GM19035 (cell line): ENCODE measurements at regions not wholly inside any gene's neighbourhood (a gene's known extent, or its start where the extent isn't known, plus 50 kb on each side); places are given as distances from the start of the nearest gene placed in this dataset.
"Not testable (repeated sequence)": the region's sequence is repeated elsewhere in the genome, so short reads cannot be mapped to it uniquely, and the experiment has no call there.

ENCODE experiments used
- ATAC-seq: cut with Tn5 transposase; IDR thresholded peaks from one replicate; pipeline ENCODE4 v1.9.1; 2021; ENCODE audit not compliant: unreplicated experiment

DNA sequence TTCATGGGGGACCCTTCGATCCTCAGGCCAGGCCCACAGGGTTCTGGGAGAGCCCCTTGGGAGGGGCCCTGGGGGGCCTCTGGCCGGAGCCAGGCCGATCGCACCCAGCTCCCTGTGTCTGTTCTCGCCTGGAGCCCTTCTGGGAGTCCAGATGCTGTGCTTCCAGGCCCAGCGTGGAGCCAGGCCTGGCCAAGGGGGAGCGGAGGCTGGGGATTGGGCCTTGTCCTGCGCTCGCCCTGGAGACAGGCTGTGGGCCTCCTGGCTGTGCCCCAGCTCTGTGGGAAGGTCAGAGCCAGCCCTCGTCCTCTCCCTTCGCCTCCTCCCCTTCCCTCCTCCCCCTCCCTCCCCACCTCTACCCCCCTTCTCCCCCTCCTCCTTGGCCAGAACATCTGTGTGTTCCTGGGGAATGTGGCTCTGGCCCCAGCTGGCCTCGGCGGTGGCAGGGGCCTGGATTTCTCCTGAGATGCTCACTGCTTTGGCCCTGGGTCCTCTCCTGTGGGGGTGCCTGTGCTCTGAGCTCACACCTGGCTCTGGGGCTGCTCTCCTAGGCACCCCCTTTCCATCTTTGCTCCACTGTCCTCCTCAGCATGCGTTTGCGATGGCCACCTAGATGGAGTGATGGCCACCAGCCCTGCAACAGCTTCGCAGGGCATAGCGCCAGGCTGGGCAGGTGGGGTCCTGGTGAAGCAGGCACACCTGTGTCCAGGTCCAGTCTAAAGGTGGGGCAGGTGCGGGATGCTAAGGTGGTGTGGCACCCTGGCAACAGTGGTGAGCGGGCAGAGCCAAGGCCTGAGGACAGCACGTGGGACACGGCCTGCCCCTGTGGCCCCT lies 90.6 kb upstream of the CIBAR2 start:
- ATAC-seq = no peak

DNA sequence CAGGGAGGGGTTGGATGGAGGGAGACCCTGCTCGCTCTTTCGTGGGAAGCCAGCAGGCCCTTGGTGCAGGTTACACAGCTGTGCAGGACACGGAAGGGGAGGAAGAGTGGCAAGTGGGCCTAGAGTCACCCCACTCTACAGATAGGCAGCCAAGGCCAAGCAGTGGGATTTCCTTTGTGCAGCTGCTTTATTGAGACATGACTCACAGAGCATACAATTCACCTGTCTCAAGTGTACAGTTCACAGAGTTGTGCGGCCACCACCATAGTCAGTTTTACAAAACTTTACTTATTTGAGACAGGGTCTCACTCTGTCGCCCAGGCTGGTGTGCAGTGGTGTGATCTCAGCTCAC lies 91.2 kb upstream of the CIBAR2 start:
- no peak for ATAC-seq

DNA sequence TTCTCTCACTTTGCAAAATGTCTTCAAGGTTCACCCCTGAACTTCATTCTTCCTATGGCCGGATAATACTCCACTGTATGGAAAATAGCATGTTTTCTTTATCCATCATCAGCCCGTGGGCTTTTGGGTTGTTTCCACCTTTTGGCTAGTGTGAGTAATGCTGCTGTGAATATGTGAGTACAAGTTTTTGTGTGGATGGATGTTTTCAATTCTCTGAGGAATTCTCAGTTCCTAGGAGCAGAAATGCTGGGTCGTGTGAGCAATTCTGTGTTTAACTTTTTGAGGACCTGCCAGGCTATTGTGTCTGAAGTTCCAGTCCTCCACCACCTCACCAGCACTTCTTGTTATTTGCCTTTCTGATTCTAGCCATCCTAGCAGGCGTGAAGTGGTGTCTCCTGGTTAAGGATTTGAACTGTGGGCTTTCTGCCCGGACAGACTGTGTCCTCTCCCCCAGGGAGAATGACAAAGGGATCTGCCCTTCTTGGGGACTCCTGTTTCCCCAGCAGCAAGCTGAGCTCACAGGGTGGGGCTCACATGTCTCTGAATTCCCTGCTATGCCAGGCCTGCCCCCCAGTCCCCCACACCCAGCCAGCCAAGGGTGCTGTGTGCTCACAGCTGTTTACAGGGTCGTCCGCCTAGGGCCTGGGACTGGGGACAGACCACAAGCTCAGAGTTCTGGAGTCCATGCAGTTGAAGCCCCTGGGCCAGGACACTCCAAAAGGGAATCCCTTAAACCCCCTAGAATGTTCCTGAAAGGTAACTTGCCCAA lies 92.2 kb upstream of the CIBAR2 start:
- ATAC-seq = no peak

DNA sequence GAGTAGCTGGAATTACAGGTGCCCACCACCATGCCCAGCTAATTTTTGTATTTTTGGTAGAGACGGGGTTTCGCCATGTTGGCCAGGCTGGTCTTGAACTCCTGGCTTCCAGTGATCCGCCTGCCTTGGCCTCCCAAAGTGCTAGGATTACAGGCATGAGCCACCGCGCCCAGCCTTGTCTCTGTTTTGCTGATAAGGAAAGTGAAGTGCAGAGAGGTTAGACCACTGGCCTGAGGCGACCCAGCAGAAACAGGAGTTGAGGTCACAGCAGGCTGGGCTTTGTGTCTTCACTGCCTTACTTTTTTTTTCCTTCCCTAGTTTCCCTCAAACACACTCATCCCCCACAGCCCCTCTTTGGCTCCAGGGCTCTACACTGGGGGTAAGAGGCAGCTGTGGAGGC lies 93.0 kb upstream of the CIBAR2 start:
- ATAC-seq = not testable (repeated sequence)

DNA sequence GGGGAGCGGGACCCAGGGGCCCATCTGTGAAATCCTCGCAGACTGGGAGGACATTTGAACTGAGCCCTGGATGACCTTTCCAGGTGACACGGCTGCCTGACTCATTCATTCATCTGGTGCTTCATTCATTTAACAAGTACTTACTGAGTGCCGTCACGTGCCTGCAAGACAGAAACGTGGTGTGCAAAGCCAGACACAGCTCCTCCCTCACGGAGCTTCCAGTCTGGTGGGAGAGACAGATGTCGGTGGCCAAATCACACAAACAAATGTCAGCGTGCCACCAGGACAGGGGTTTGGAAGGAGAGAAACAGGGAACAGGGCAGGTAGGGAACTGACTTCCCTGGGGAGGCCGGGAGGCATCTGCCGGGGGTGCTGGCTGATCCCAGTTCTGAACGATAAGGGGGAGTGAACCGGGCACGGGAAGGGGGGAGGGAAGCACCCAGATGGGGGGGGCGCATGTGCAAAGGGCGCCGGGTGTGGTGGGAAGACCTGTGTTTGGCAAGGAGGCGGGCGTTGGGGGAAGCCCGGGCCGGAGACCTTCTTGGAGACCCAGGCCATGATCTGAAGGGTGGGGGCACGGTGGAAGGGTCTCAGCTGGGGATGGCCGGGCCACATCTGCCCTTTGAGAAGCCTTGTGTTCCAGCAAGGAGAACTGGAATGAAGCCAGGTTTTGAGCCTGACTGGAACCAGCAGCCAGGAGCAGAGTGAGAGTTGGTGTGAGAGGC lies 93.6 kb upstream of the CIBAR2 start:
- no peak for ATAC-seq

DNA sequence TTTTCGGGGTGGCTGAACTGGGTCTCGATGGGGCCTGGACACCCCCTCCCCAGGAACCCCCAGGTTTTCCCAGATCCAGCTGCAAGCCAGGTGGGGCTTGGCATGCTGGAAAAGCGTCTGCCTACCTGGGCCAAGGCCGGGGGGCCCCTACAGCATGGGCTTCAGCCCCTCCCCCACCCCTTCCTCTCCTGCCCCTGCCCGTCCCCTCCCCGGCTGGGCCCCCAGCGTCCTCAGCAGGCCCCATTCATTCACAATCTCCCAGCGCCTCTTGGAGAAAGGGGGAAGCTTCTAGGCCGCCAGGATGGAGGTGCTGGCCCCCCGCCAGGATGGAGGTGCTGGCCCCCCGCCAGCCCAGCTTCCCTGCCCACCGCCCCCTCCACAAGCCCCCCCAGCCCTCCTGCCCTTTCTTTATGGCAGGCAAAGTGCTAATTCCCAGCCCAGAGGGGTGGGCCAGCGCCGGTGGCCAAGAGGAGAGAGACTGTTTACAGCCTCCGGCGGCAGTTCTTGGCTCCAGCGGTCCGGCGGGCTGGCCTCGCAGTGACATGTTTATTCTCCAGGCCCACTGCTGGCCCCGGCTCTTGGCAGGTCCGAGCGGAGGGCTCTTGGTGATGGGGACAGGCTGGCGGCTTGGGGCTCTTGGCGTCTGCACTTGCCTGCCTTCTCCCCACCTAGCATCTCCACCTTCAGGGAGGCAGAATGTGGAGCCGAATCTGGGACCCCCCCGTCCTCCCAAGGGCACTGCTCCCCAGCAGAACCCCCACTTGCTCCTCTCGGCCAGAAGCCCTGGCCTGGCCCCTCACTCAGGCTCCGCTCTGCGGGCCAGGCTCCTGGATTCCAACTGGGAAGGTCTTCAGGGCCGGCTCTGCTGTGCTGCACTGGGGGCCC lies 94.4 kb upstream of the CIBAR2 start:
- ATAC-seq = no peak

DNA sequence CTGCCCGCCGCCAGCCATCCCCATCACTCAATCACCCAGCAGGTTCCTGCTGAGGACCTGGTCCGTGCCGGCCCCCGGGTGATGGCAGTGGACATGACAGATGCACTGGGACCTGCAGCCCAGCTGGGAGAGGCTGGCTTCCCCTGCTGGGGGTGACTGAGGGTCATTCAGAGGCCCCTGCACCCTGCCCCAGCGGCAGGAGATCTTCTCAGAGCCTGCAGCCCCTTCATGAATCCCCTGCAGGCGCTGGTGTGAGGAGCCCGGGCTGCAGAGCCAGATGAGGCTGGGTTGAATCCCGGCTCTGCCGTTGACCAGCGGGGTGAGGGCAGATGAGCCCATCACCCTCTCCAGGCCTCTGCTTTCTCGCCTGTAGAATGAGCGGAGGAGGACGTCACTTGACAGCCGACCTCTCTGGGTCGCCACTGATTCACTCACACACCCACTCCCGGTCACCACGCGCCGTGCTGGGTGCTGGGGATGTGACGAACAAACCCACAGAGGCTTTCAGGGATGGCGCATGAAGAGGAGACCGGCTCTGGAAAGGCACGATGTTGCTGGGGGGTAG lies 95.2 kb upstream of the CIBAR2 start:
- no peak for ATAC-seq

DNA sequence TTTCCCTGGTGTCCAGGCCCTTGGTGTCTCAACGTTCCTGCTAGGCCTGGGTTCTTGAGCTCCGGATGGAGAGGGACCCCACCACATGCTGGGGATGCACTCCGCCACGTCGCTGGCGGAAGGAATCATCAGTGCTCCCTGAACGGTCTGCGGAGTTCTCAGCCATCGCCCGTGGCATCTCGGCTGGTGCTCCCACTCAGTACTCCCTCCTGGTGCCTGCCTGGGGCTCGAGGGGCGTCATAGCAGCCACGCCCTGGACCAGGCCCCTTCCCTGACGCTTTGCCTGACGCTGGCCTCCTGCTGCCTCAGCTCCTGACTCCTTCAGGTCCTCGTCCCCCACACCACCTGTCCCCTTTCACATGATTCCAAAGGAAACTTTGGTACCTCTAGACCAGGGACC lies 95.9 kb upstream of the CIBAR2 start:
- no peak for ATAC-seq

DNA sequence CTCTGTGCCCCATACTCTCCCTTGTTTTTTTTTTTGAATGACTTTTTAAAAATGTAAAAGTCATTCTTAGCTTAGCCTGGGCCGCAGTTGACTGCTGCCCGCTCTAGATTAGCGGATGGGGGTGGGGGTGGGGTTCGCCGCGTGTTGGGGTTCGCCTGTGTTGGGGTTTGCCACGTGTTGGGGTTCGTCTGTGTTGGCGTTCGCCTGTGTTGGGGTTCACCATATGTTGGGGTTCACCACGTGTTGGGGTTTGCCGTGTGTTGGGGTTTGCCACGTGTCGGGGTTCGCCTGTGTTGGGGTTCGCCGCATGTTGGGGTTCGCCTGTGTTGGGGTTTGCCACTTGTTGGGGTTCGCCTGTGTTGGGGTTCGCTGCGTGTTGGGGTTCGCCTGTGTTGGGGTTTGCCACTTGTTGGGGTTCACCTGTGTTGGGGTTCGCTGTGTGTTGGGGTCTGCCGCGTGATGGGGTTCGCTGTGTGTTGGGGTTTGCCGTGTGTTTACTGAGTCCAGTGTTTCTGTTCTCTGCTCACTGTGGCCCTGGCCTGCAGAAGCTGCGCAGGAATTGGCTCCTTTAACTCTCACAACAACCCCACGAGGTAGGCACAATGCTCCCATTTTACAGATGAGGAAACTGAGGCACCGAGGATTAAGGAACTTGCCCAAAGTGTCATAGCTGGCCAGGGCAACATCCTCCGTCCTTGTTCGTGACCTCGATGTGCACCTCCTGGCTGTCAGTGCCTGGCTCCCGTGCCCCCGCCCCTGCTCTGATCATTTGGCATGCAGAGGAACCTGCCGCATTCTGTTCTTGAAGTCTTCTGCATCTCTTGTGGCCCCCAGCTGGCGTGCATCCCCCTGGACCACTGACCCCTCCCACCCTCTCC lies 96.6 kb upstream of the CIBAR2 start:
- ATAC-seq = no peak

DNA sequence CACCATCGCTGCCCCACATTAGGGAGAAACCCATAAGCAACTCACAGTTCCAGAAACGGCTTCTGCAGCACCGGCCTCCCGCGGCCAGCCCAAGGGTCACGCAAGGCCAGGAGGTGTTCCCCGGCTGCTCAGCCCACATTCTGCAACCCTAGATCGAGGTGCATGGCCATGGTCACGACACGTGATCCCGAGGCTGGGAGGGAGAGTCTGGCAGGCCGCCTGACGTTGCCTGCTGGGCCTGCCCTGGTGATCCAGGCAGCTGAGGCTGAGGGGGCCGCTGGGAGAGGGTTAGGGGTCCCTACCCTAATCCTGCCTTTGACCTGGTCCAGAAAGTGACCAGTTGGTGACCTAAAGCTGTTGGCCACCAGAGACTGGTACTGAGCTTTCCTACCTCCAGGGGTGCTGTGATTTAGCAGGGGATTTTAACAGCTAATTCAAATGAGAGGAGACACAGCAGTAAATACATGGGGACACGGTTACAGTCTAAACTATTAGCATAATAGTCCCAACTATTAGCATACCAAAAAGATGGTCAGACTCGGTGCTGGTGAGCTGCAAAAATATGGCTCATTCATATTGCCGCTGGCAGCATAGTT lies 97.4 kb upstream of the CIBAR2 start:
- ATAC-seq = no peak

DNA sequence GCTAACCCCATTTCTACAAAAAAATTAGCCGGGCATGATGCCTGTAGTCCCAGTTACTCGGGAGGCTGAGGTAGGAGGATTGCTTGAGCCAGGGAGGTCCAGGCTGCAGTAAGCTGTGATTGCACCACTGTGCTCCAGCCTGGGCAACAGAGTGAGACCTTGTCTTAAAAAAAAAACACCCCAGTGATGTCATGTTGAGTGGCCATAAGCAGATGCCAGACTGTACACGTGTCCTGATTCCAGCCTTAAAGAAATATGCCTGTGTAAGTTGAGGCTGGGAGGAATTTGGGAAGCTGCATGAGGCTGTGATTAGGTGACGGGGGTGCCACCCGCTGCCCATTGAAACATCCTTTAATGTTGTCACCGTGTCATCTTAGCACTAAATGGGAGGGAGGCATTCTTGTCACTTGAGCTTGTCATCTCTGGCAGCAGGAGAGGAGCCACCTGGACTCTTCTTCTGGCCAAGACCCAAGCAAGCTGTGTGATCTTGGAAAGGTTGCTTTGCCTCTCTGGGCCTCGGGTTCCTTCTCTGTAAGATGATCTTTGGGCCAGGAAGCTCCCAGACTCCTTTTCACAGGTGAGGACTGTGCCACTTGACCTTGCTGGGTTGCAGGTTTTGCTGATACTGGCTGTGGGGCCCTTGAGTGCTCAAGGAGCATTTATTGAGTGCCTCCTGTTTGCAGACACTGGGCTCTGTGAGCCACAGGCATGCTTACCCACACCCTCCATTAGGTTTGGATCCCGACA lies 98.3 kb upstream of the CIBAR2 start:
- ATAC-seq = no peak

DNA sequence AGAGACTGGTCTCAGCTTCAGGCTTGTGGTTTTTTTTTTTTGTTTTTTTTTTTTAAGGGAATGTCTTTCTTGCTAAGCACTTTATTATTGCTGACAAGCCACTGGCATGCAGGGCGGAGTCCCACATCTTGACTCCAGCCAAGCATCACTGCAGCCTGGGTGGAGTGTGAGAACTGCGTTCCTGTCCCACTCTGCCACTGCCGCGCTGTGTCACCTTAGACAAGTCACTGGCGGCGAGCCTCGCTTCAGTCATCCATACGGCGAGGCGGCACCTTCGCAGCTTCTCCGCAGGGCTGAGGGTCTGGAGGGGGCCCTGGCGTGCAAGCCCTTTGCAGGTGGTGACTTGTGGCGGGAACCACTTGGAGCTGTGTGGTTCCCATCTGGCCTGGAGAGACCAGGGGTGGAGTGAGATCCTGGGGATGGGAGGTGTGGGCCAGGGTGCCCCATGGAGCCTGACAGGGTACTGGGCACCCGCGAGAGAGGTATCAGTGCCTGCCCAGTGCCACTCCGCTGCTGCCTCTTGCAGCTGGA lies 99.1 kb upstream of the CIBAR2 start:
- no peak for ATAC-seq

DNA sequence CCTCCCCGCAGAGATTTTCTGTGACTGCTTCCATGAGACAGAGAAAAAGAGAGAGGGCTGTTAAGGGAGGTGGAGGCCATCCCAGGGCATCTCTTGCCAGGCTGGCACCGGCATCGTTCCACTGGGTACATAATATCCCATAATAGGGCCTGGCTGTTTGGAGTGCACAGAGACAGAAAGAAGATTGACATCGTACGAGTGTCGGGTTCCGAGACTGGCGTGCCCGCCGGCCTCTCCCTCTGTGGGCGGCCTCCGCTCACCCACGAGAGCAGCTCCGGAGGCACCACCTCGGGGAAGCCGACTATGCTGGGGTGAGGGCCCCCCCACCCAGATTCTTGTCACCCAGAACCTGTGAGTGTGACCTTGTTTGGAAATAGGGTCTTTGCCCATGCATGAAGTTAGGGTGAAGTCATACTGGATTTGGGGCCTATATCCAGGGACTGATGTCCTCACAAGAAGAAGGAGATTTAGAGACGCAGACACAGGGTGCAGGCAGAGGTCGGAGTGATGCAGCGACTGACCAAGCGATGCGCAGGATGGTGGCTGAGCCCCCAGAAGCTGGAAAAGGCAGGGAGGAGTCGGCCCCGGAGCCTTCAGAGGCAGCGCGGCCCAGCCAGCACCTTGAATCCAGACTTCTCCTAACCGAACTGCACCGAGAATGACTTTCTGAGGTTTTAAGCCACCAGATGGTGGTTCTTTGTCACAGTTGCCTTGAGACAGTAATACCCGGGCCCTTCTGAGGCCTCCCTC lies 101.8 kb upstream of the CIBAR2 start:
- ATAC-seq = no peak

DNA sequence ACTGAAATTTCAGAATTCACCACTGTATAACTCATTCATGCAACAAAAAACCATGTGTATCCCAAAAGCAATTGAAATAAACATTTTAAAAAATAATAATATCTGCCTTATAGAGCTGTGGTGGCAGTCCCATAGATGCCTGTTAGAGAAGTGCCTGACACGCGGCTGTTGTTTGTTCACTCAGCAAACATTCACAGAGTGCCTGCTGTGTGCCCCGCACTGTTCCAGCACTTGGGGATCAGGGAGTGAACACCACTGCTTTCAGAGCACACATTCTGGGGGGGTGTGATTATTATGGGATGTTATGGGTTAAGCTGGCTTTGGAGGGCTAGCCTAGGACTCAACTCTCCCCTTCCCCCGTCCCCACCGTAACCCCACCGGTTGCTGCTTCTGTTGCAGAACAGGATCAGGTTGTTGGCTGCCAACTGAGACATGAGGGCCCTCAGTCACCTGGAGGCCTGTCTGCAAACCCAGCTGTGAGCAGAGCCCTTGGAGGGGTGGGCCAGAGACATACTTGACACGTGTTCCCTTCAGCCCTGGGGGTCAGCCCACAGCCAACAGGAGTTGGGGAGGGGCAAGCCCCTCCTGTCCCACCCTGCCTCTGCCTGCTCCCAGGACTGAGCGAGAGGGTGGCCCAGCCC lies 103.3 kb upstream of the CIBAR2 start:
- no peak for ATAC-seq

DNA sequence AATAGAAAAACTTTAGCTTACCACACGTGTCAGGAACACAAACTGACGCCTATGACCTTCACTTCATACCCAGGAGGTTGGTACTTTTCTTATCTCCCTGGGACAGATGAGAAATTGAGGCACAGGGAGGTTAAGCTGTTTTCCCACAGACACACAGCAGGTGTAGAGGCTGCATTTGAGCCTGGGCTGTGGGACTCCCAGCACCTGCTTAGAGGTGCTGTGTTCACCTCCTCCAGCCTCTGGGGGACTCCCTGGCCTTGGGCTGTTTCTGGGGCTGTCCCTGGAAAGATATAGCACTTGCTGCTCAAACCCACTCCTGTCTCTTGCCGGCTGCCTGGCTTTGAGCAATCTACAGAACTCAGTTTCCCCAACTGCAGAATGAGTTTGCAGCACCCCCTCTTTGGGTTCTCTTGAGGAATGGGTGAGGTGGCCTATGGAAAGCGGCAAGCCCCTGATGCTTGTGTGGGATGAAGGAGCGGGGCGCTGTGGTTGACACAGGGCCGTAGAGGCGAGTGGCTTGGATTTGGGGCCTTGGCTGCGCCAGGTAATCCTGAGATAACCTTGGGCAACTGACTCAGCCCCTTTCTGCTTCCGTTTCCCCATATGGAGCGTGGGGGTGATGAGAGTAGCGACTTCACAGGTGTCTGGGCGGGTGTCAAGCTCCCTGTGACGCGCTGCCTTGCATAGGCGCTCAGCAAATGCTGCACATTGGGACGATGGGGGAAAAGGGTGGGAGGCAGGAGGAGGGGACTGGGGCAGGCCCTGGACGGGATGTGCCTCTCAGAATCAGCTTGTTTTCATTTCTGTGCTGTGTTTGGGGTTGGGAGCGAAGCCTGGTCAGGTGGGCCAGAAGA lies 104.5 kb upstream of the CIBAR2 start:
- no peak for ATAC-seq
